Epithelial cell of esophagus (primary cell): ENCODE measurements at regions not wholly inside any gene's neighbourhood (a gene's known extent, or its start where the extent isn't known, plus 50 kb on each side); places are given as distances from the start of the nearest gene placed in this dataset.

ENCODE experiments used
- DNase-seq: peaks from one replicate; pipeline ENCODE4 v3.0.0; 2010; ENCODE audit warnings: low read depth
- H3K4me3 ChIP-seq: 2 replicates; pipeline ENCODE4 v1.5.1; 2011; ENCODE audit warnings: mild to moderate bottlenecking, low read length, control low read depth
- TF ChIP-seq, protein P1 (sequence below): IDR thresholded peaks from 2 replicates; pipeline ENCODE4 v1.5.1; 2011; ENCODE audit warnings: low read depth, mild to moderate bottlenecking, low read length, control low read depth, inconsistent platforms; ENCODE audit not compliant: insufficient read depth; ENCODE audit errors: missing control alignments

DNA sequence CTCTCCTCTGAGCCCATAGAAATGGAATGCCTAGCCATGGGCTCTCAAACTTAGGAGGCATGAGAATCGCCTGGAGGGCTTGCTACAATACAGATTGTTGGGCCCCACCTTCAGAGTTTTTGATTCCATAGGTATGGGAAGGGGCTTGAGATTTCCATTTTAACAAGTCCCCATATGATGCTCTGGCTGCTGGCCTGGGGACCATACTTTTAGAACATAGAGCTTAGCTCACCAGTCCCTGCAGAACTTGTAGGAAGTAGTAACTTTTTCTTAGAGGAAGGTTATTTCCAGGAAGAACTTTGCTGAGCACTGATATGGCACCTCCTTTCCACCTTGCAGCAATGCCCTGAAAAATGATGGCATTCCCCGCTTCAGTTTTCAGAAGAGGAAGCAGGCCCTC, 177.0 kb upstream of the ZMIZ1 start:
- no peak overlapping the region for H3K4me3 ChIP-seq
- DNase-seq = no peak
- TF ChIP-seq, protein P1, sequence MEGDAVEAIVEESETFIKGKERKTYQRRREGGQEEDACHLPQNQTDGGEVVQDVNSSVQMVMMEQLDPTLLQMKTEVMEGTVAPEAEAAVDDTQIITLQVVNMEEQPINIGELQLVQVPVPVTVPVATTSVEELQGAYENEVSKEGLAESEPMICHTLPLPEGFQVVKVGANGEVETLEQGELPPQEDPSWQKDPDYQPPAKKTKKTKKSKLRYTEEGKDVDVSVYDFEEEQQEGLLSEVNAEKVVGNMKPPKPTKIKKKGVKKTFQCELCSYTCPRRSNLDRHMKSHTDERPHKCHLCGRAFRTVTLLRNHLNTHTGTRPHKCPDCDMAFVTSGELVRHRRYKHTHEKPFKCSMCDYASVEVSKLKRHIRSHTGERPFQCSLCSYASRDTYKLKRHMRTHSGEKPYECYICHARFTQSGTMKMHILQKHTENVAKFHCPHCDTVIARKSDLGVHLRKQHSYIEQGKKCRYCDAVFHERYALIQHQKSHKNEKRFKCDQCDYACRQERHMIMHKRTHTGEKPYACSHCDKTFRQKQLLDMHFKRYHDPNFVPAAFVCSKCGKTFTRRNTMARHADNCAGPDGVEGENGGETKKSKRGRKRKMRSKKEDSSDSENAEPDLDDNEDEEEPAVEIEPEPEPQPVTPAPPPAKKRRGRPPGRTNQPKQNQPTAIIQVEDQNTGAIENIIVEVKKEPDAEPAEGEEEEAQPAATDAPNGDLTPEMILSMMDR = no peak

DNA sequence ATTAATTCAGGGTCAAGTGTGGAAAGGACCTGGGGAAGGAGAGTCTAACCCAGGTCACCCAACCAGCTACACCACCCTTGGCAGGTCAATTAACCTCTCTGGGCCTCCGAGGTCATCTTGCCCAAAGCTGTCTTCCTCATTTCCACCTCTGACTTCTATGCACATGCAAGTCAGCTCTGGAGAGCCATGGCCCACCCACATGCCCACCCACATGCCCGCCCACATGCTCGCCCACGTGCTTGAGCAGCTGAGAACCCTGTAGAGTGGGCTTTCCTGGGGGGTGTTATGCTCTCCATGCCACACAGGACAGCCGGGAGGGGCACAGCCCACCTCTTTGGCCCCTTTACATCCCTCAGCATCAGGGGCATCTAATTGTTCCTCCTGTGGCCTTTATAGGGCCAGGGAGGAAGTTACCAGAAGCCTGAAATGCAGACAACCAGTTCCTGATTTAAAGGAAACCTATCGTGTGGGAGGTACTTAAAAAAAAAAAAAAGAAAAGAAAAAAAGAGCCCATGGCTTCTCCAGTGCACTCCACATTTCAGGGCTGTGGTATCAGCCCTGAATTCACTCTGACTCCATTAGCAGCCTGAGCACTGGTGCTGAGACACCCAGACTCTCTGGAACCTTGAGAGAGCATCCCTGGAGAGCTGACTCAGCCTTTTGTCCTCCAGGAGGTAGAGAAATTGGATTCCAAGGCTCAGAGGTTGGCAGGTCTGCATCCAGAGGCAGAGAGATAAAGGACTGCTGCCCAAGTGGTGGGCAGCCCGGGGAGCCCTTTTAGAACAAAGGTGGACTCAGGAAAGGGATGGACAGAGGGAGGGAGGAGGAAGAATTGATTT, 176.2 kb upstream of the ZMIZ1 start:
- H3K4me3 ChIP-seq = no peak overlapping the region
- no peak for DNase-seq
- TF ChIP-seq, protein P1 = no peak

DNA sequence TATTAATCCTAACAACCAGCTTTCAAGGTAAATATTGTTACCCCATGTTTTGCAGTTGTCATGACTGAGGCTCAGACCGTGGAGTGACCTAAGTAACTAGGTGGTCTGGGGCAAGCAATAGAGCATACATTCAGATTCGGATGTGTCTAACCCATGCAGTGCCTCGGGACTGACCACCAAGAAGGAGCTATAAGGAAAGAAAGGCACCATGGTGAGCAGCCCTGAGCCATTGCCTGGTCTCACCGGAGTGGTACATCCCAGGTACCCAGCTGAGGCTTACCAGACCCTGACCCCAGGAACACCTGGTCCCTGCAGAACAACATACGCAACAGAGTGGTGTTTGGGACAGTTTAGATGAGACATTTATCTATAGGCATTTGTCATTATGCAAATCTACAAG, 175.5 kb upstream of the ZMIZ1 start:
- TF ChIP-seq, protein P1 = no peak
- DNase-seq = no peak

DNA sequence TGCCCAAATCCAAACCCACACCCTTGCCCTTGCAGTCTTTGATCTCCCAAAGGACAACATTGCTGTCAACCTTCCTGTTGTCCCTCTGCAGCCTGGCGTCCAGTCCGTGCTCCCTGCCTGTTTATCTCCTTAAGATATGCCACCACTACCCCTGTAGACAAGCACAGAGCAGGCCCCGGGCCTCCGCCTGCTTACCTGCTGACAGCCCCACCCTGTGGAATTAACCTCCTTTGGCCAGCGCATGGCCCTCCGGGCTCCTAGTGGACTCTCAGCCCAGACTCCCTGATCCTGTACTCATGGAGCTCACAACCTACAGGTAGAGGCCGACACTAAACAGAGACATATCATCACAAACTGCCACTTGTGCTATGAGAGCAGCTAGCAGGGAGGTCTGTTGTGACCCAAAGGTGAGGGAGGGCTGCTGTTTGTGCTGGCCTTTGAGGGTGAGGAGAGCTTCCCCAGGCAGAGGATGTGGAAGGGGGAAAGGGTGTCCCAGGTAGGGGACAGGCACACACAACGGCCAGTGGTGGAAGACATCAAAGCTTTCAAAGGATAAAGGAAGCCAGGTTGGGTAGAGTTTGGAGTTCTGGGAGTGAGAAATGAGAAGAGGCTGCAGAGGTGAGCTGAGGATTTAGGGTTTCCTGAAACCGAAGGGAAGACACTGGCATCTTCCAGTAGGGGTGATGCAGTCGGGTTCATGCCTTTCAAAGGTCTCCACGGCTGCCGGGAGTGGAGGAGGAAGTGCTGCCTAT, 174.5 kb upstream of the ZMIZ1 start:
- H3K4me3 ChIP-seq = no peak overlapping the region
- TF ChIP-seq, protein P1 = no peak
- no peak for DNase-seq

More for the DNA sequence above, 175.5 kb upstream of the ZMIZ1 start:
- H3K4me3 ChIP-seq = no peak overlapping the region

DNA sequence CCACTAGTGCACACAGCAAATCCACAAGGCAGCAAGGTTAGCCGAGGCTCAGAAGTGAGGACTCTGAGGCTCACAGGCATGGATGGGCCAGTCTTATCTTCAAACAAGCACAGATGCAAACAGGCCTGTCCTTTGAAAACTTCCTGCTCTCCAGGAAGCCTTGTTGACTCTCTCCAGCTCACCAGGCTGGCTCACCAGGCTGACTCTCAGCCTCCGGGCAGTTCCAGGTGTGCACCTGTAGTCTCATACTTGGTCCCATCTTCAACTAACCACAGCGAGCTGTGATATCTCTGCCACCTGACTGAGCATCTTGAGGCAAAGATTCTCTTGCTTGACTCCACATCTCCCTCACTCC, 173.9 kb upstream of the ZMIZ1 start:
- DNase-seq = peak; percentile 45
- no peak overlapping the region for H3K4me3 ChIP-seq
- TF ChIP-seq, protein P1 = no peak

DNA sequence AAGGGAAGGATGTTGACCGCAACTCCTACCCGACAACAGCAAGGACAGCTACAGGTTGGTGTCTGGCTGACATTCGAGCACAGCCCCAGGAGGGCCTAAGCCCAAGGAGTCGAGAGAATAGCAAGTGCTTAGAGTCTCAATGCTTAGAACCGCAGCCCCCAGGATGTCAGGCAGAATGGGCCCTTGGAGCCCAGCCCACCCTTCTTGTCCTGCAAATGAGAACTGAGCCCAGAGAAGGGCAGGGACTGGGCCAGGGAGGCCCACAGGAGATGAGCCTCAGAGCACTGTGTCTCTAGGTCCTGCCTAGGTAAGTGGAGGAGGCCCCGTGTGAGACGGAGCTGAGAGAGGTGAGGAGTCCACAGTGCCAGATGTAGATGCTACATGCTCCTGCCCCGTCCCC, 173.3 kb upstream of the ZMIZ1 start:
- no peak for DNase-seq
- TF ChIP-seq, protein P1 = no peak

More for the DNA sequence above, 173.3 kb upstream of the ZMIZ1 start:
- H3K4me3 ChIP-seq = no peak overlapping the region
